HG02798 (cell line): ENCODE measurements at regions not wholly inside any gene's neighbourhood (a gene's known extent, or its start where the extent isn't known, plus 50 kb on each side); places are given as distances from the start of the nearest gene placed in this dataset.
"Not testable (repeated sequence)": the region's sequence is repeated elsewhere in the genome, so short reads cannot be mapped to it uniquely, and the experiment has no call there.

Experiments used
- ATAC-seq: cut with Tn5 transposase; IDR thresholded peaks from one replicate; pipeline ENCODE4 v1.9.1; 2021; ENCODE audit warnings: mild to moderate bottlenecking; ENCODE audit not compliant: unreplicated experiment, poor library complexity

- no peak for ATAC-seq
Observed at GRCh38 chr1:157460381-157460780, 91.9 kb downstream of the FCRL5 start.

GRCh38 chr1:157457279-157457678 is 95.0 kb downstream of the FCRL5 start:
- ATAC-seq: no peak

- no peak for ATAC-seq
Observed at GRCh38 chr1:157455318-157455717, 97.0 kb downstream of the FCRL5 start.

GRCh38 chr1:157450106-157450505 is 102.2 kb downstream of the FCRL5 start:
- no peak for ATAC-seq

GRCh38 chr1:157448636-157449035 is 103.7 kb downstream of the FCRL5 start:
- ATAC-seq: no peak

GRCh38 chr1:157446356-157446755 is 106.0 kb downstream of the FCRL5 start:
- ATAC-seq: not testable (repeated sequence)

- not testable (repeated sequence) for ATAC-seq
Observed at GRCh38 chr1:157445616-157446140, 106.6 kb downstream of the FCRL5 start.

- no peak for ATAC-seq
Observed at GRCh38 chr1:157442065-157442464, 110.2 kb downstream of the FCRL5 start.

GRCh38 chr1:157439302-157439954 is 112.9 kb downstream of the FCRL5 start:
- ATAC-seq: no peak

- ATAC-seq: no peak
Observed at GRCh38 chr1:157438613-157439012, 113.7 kb downstream of the FCRL5 start.

- ATAC-seq: no peak
Observed at GRCh38 chr1:157438146-157438545, 114.2 kb downstream of the FCRL5 start.

GRCh38 chr1:157437296-157437695 is 115.0 kb downstream of the FCRL5 start:
- no peak for ATAC-seq

GRCh38 chr1:157431751-157432150 is 120.6 kb downstream of the FCRL5 start:
- ATAC-seq: no peak

- ATAC-seq: no peak
Observed at GRCh38 chr1:157429601-157430240, 122.6 kb downstream of the FCRL5 start.

GRCh38 chr1:157423764-157424163 is 128.6 kb downstream of the FCRL5 start:
- not testable (repeated sequence) for ATAC-seq

- ATAC-seq: no peak
Observed at GRCh38 chr1:157419845-157420542, 132.3 kb downstream of the FCRL5 start.

GRCh38 chr1:157418659-157419058 is 133.7 kb downstream of the FCRL5 start:
- ATAC-seq: no peak

GRCh38 chr1:157418231-157418630 is 134.1 kb downstream of the FCRL5 start:
- no peak for ATAC-seq

GRCh38 chr1:157415661-157416060 is 136.7 kb downstream of the FCRL5 start:
- no peak for ATAC-seq

- no peak for ATAC-seq
Observed at GRCh38 chr1:157412308-157412707, 140.0 kb downstream of the FCRL5 start.

- ATAC-seq: no peak
Observed at GRCh38 chr1:157411769-157412168, 140.5 kb downstream of the FCRL5 start.
